Panc1 (cell line): ENCODE measurements at regions not wholly inside any gene's neighbourhood (a gene's known extent, or its start where the extent isn't known, plus 50 kb on each side); places are given as distances from the start of the nearest gene placed in this dataset.

ENCODE experiments used
- TF ChIP-seq, protein P1 (sequence below): fragments of 450-650 bp; IDR thresholded peaks from 2 replicates; pipeline ENCODE4 v1.5.1; 2017; ENCODE audit warnings: mild to moderate bottlenecking
- TF ChIP-seq, protein P2 (sequence below), 2 experiments: IDR thresholded peaks; 2 replicates each; pipeline ENCODE4 v1.6.1; 2011 to 2012; ENCODE audit warnings: low read depth in 2 of 2, control low read depth in 1 of 2, low read length in 1 of 2, mild to moderate bottlenecking in 1 of 2, moderate library complexity in 1 of 2; ENCODE audit not compliant: insufficient read depth in 1 of 2

DNA sequence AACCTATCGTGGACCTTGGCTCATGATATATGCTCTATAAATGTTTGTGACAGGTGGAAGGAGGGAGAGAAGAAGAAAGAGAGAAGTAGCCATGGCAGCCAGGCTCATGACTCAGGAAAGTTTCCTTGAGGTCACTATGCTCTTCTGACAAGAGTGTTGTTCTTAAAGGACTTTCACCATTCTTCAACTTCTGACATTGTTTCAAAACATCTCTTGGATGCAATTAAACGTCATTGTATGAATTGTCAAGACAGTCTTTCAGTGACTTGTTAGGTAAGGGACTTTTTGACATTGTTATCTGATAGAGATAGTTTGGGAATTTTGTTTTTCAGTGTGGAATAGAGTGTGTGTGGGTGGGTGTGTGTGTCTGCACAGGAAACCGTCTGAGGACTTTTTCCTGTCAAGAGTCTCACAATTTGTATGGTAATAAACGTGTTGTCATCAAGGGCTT lies 617.0 kb downstream of the MID1IP1 start:
- TF ChIP-seq, protein P1, sequence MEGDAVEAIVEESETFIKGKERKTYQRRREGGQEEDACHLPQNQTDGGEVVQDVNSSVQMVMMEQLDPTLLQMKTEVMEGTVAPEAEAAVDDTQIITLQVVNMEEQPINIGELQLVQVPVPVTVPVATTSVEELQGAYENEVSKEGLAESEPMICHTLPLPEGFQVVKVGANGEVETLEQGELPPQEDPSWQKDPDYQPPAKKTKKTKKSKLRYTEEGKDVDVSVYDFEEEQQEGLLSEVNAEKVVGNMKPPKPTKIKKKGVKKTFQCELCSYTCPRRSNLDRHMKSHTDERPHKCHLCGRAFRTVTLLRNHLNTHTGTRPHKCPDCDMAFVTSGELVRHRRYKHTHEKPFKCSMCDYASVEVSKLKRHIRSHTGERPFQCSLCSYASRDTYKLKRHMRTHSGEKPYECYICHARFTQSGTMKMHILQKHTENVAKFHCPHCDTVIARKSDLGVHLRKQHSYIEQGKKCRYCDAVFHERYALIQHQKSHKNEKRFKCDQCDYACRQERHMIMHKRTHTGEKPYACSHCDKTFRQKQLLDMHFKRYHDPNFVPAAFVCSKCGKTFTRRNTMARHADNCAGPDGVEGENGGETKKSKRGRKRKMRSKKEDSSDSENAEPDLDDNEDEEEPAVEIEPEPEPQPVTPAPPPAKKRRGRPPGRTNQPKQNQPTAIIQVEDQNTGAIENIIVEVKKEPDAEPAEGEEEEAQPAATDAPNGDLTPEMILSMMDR, result no peak
- TF ChIP-seq, protein P2, sequence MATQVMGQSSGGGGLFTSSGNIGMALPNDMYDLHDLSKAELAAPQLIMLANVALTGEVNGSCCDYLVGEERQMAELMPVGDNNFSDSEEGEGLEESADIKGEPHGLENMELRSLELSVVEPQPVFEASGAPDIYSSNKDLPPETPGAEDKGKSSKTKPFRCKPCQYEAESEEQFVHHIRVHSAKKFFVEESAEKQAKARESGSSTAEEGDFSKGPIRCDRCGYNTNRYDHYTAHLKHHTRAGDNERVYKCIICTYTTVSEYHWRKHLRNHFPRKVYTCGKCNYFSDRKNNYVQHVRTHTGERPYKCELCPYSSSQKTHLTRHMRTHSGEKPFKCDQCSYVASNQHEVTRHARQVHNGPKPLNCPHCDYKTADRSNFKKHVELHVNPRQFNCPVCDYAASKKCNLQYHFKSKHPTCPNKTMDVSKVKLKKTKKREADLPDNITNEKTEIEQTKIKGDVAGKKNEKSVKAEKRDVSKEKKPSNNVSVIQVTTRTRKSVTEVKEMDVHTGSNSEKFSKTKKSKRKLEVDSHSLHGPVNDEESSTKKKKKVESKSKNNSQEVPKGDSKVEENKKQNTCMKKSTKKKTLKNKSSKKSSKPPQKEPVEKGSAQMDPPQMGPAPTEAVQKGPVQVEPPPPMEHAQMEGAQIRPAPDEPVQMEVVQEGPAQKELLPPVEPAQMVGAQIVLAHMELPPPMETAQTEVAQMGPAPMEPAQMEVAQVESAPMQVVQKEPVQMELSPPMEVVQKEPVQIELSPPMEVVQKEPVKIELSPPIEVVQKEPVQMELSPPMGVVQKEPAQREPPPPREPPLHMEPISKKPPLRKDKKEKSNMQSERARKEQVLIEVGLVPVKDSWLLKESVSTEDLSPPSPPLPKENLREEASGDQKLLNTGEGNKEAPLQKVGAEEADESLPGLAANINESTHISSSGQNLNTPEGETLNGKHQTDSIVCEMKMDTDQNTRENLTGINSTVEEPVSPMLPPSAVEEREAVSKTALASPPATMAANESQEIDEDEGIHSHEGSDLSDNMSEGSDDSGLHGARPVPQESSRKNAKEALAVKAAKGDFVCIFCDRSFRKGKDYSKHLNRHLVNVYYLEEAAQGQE (IDR thresholded peaks at IDR 0.05; ENCODE audit: insufficient read depth in 1 of 2, low read depth in 2 of 2, low read length in 1 of 2), result no peak
